WERI-Rb-1 (cell line): ENCODE measurements at regions not wholly inside any gene's neighbourhood (a gene's known extent, or its start where the extent isn't known, plus 50 kb on each side); places are given as distances from the start of the nearest gene placed in this dataset.
"Not testable (repeated sequence)": the region's sequence is repeated elsewhere in the genome, so short reads cannot be mapped to it uniquely, and the experiment has no call there.

ENCODE experiments used
- DNase-seq: peaks from one replicate; pipeline ENCODE4 v3.0.0-alpha.2; 2020
- H3K27ac ChIP-seq: fragments of 250-450 bp; sonication (Bioruptor Pico); 2 replicates; pipeline ENCODE4 v1.5.1; 2020; ENCODE audit warnings: mild to moderate bottlenecking, moderate library complexity
- H3K27me3 ChIP-seq: fragments of 250-450 bp; sonication (Bioruptor Pico); 2 replicates; pipeline ENCODE4 v1.5.1; 2021; ENCODE audit warnings: mild to moderate bottlenecking, low read depth, moderate library complexity; ENCODE audit not compliant: insufficient read depth, severe bottlenecking
- H3K36me3 ChIP-seq: fragments of 250-450 bp; sonication (Bioruptor Pico); 2 replicates; pipeline ENCODE4 v1.5.1; 2020; ENCODE audit warnings: mild to moderate bottlenecking, moderate library complexity
- H3K4me3 ChIP-seq: 2 replicates; pipeline ENCODE4 v1.5.1; 2011; ENCODE audit warnings: low read depth, mild to moderate bottlenecking, control low read depth, low read length
- H3K9me3 ChIP-seq: fragments of 250-450 bp; sonication (Bioruptor Pico); 2 replicates; pipeline ENCODE4 v1.5.1; 2021; ENCODE audit warnings: mild to moderate bottlenecking, moderate library complexity; ENCODE audit not compliant: severe bottlenecking
- CTCF ChIP-seq: IDR thresholded peaks from 2 replicates; pipeline ENCODE4 v1.5.1; 2011; ENCODE audit warnings: low read depth, mild to moderate bottlenecking, control low read depth, inconsistent platforms, low read length

- no peak overlapping the region for H3K27ac ChIP-seq
- DNase-seq, result no peak
- no peaks in the 10 kb centered on the region for H3K36me3 ChIP-seq
- TF ChIP-seq CTCF, result no peak
- H3K9me3 ChIP-seq, result no peaks in the 10 kb centered on the region
- no peak overlapping the region for H3K4me3 ChIP-seq
- H3K27me3 ChIP-seq, result no peaks in the 10 kb centered on the region
Measured at GRCh38 chr7:113320419-113320818, 202.1 kb upstream of the SMIM30 start.

DNA sequence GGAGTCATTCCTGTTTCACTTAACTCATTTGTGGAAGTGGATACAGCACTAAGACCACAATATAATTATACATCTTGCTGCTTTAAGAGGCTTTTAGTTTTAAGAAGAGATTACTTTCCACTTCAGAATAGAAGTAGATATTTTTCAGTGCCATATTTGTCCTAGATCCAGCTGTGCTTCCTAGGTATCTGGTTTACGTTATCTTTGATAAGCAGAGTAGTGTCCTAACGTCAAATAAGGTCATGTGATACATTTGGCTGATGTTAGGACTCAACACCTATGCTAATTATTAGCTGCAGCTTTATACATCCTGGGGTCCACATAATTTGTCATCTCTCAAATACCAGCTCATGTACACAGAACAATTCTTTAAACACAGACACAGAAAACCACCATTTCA lies 196.2 kb upstream of the SMIM30 start:
- Histone ChIP-seq H3K4me3 (no peak overlapping the region), H3K27me3 (no peaks in the 10 kb centered on the region), H3K27ac (no peak overlapping the region), H3K9me3 (no peaks in the 10 kb centered on the region), H3K36me3 (no peaks in the 10 kb centered on the region)
- DNase-seq, result no peak
- TF ChIP-seq CTCF, result no peak

- Histone ChIP-seq H3K27ac (no peak overlapping the region), H3K4me3 (no peak overlapping the region), H3K36me3 (no peaks in the 10 kb centered on the region), H3K27me3 (no peaks in the 10 kb centered on the region), H3K9me3 (no peaks in the 10 kb centered on the region)
- DNase-seq, result no peak
- TF ChIP-seq CTCF, result no peak
Measured at GRCh38 chr7:113308399-113308798, 190.0 kb upstream of the SMIM30 start.

DNA sequence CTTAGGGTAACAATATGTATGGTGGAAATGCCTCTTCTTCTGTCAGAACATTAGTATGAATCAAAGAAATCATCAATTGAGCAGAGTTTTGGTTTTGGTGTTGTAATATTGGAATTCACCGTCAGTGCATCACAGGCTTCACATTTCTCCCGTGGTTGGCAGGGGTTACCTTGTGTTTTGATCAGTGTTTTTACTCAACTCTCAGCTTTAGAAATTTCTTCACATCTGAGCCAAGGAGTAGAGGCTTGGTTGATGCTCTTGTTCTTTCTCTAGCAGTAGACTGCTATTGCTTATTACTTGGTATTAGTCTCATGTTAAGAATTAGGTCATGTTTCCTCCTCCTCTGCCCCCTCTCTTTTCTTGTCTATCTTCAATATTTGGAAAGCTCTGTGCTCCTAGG lies 188.8 kb upstream of the SMIM30 start:
- Histone ChIP-seq H3K36me3 (no peaks in the 10 kb centered on the region), H3K4me3 (no peak overlapping the region), H3K27me3 (no peaks in the 10 kb centered on the region), H3K27ac (no peak overlapping the region), H3K9me3 (no peaks in the 10 kb centered on the region)
- no peak for TF ChIP-seq CTCF
- DNase-seq, result no peak

GRCh38 chr7:113306302-113306701 lies 187.9 kb upstream of the SMIM30 start:
- no peak for TF ChIP-seq CTCF
- Histone ChIP-seq H3K36me3 (no peaks in the 10 kb centered on the region), H3K9me3 (no peaks in the 10 kb centered on the region), H3K27me3 (no peaks in the 10 kb centered on the region), H3K27ac (no peak overlapping the region), H3K4me3 (no peak overlapping the region)
- DNase-seq, result no peak

DNA sequence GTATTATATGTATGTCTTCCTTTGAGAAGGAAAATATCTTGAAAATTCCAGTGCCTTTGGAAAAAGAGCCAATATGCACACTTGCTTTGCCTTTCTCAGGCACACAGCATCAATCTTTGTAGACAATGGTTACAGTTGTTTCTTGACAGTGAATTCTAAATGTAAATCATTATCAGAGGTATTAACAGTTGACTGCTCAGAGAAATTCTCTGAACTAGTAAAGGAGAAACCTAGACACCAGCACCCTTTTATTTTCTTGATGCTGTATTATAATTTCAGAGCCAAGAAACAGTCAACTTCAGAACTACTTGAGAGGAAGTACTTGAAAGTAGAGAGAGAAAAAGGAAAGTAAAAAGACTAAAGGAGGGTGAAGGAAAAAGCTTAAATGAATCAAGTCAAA lies 185.8 kb upstream of the SMIM30 start:
- no peaks in the 10 kb centered on the region for H3K9me3 ChIP-seq
- no peaks in the 10 kb centered on the region for H3K27me3 ChIP-seq
- no peaks in the 10 kb centered on the region for H3K36me3 ChIP-seq
- H3K27ac ChIP-seq, result no peak overlapping the region
- H3K4me3 ChIP-seq, result no peak overlapping the region
- no peak for TF ChIP-seq CTCF
- DNase-seq, result no peak

- not testable (repeated sequence) for DNase-seq, H3K9me3 ChIP-seq, H3K4me3 ChIP-seq, H3K36me3 ChIP-seq, H3K27me3 ChIP-seq, H3K27ac ChIP-seq
Measured at GRCh38 chr7:113303388-113303787, 185.0 kb upstream of the SMIM30 start.
